ENCODE measurements at regions not wholly inside any gene's neighbourhood (a gene's known extent, or its start where the extent isn't known, plus 50 kb on each side); places are given as distances from the start of the nearest gene placed in this dataset.

GRCh38 chr2:120533625-120534024, 187.7 kb downstream of the INHBB start:
- Histone ChIP-seq H3K27ac (ENCODE audit: extremely low read depth, low read depth, low read length) (no peak overlapping the region), H3K4me3 (ENCODE audit: low read depth, low read length) (no peak overlapping the region), H3K4me1 (ENCODE audit: control insufficient read depth, insufficient read depth, low read length) (peaks cover 2% of the 10 kb centered on the region; the same call in 1 of the 2 replicates), H3K36me3 (ENCODE audit: control insufficient read depth in 2 of 2, insufficient read depth in 1 of 2, low read length in 2 of 2) (no peaks in the 10 kb centered on the region), H3K9me3 (ENCODE audit: control insufficient read depth, insufficient read depth, low read depth, low read length) (no peaks in the 10 kb centered on the region)
- ChIA-PET CTCF (interaction anchor here (1.6 kb wide), 1 partner anchor 13 kb away, joined by 5 read pairs; no protein-coding TSS in a partner anchor), POLR2A (no interaction called here)
- no peak for TF ChIP-seq CTCF (tag by site-specific recombination; IDR thresholded peaks at IDR 0.05)
- TF ChIP-seq ZNF624 (tag by site-specific recombination; IDR thresholded peaks at IDR 0.05): no peak
- TF ChIP-seq, protein P1, sequence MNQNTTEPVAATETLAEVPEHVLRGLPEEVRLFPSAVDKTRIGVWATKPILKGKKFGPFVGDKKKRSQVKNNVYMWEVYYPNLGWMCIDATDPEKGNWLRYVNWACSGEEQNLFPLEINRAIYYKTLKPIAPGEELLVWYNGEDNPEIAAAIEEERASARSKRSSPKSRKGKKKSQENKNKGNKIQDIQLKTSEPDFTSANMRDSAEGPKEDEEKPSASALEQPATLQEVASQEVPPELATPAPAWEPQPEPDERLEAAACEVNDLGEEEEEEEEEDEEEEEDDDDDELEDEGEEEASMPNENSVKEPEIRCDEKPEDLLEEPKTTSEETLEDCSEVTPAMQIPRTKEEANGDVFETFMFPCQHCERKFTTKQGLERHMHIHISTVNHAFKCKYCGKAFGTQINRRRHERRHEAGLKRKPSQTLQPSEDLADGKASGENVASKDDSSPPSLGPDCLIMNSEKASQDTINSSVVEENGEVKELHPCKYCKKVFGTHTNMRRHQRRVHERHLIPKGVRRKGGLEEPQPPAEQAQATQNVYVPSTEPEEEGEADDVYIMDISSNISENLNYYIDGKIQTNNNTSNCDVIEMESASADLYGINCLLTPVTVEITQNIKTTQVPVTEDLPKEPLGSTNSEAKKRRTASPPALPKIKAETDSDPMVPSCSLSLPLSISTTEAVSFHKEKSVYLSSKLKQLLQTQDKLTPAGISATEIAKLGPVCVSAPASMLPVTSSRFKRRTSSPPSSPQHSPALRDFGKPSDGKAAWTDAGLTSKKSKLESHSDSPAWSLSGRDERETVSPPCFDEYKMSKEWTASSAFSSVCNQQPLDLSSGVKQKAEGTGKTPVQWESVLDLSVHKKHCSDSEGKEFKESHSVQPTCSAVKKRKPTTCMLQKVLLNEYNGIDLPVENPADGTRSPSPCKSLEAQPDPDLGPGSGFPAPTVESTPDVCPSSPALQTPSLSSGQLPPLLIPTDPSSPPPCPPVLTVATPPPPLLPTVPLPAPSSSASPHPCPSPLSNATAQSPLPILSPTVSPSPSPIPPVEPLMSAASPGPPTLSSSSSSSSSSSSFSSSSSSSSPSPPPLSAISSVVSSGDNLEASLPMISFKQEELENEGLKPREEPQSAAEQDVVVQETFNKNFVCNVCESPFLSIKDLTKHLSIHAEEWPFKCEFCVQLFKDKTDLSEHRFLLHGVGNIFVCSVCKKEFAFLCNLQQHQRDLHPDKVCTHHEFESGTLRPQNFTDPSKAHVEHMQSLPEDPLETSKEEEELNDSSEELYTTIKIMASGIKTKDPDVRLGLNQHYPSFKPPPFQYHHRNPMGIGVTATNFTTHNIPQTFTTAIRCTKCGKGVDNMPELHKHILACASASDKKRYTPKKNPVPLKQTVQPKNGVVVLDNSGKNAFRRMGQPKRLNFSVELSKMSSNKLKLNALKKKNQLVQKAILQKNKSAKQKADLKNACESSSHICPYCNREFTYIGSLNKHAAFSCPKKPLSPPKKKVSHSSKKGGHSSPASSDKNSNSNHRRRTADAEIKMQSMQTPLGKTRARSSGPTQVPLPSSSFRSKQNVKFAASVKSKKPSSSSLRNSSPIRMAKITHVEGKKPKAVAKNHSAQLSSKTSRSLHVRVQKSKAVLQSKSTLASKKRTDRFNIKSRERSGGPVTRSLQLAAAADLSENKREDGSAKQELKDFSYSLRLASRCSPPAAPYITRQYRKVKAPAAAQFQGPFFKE (tag by site-specific recombination; IDR thresholded peaks at IDR 0.05; ENCODE audit: borderline replicate concordance): no peak
- no peak for TF ChIP-seq ZNF529 (tag by site-specific recombination; IDR thresholded peaks at IDR 0.05; ENCODE audit: insufficient replicate concordance)
- TF ChIP-seq ZNF37A (tag by site-specific recombination; IDR thresholded peaks at IDR 0.05): no peak
- TF ChIP-seq ZFP37 (tag by site-specific recombination; IDR thresholded peaks at IDR 0.05): no peak
- no peak for TF ChIP-seq ZBTB1 (tag by site-specific recombination; IDR thresholded peaks at IDR 0.05)
- TF ChIP-seq SCRT1 (tag by site-specific recombination; IDR thresholded peaks at IDR 0.05; ENCODE audit: borderline replicate concordance): no peak
- no peak for TF ChIP-seq ZNF837 (tag by site-specific recombination; IDR thresholded peaks at IDR 0.05)
- no peak for TF ChIP-seq ZSCAN23 (tag by site-specific recombination; IDR thresholded peaks at IDR 0.05)
- no peak for TF ChIP-seq ZNF707 (tag by site-specific recombination; IDR thresholded peaks at IDR 0.05)
- TF ChIP-seq ZNF518A (tag by site-specific recombination; conservative IDR thresholded peaks at IDR 0.05; ENCODE audit: low read depth): no peak
- TF ChIP-seq REPIN1 (tag by site-specific recombination; IDR thresholded peaks at IDR 0.05; ENCODE audit: low read depth): no peak
- no peak for TF ChIP-seq ZNF184 (tag by site-specific recombination; IDR thresholded peaks at IDR 0.05)
- TF ChIP-seq ZNF530 (tag by site-specific recombination; IDR thresholded peaks at IDR 0.05; ENCODE audit: low read depth): no peak
- no peak for TF ChIP-seq ZNF501 (tag by site-specific recombination; IDR thresholded peaks at IDR 0.05)
- no peak for TF ChIP-seq ZNF449 (tag by site-specific recombination; IDR thresholded peaks at IDR 0.05)
- TF ChIP-seq ZNF394 (tag by site-specific recombination; IDR thresholded peaks at IDR 0.05; ENCODE audit: borderline replicate concordance): no peak
